ENCODE measurements at regions not wholly inside any gene's neighbourhood (a gene's known extent, or its start where the extent isn't known, plus 50 kb on each side); places are given as distances from the start of the nearest gene placed in this dataset.

- no peak for DNase-seq
Measured at GRCh38 chr6:40340957-40341356, 246.2 kb downstream of the LRFN2 start.

GRCh38 chr6:40340196-40340595 is 247.0 kb downstream of the LRFN2 start:
- DNase-seq: no peak

- no peak for DNase-seq
Measured at GRCh38 chr6:40338306-40338705, 248.9 kb downstream of the LRFN2 start.

- DNase-seq: no peak
Measured at GRCh38 chr6:40336940-40337760, 250.0 kb downstream of the LRFN2 start.

- DNase-seq: no peak
Measured at GRCh38 chr6:40336296-40336695, 250.9 kb downstream of the LRFN2 start.

GRCh38 chr6:40334496-40335270 is 252.5 kb downstream of the LRFN2 start:
- DNase-seq: no peak

- no peak for DNase-seq
Measured at GRCh38 chr6:40331545-40331944, 255.6 kb downstream of the LRFN2 start.

GRCh38 chr6:40330301-40330721 is 256.9 kb downstream of the LRFN2 start:
- DNase-seq: no peak

GRCh38 chr6:40328986-40329545 is 258.1 kb downstream of the LRFN2 start:
- DNase-seq: no peak

GRCh38 chr6:40328386-40328985 is 258.7 kb downstream of the LRFN2 start:
- DNase-seq: no peak

- no peak for DNase-seq
Measured at GRCh38 chr6:40326714-40327421, 260.3 kb downstream of the LRFN2 start.

GRCh38 chr6:40325791-40326190 is 261.4 kb downstream of the LRFN2 start:
- DNase-seq: no peak

GRCh38 chr6:40325041-40325440 is 262.1 kb downstream of the LRFN2 start:
- DNase-seq: no peak

GRCh38 chr6:40323881-40324634 is 263.1 kb downstream of the LRFN2 start:
- DNase-seq: no peak

GRCh38 chr6:40322336-40322735 is 264.8 kb downstream of the LRFN2 start:
- no peak for DNase-seq

GRCh38 chr6:40321616-40322015 is 265.5 kb downstream of the LRFN2 start:
- no peak for DNase-seq

- no peak for DNase-seq
Measured at GRCh38 chr6:40320947-40321346, 266.2 kb downstream of the LRFN2 start.

GRCh38 chr6:40320441-40320840 is 266.7 kb downstream of the LRFN2 start:
- no peak for DNase-seq

- no peak for DNase-seq
Measured at GRCh38 chr6:40319124-40319523, 268.0 kb downstream of the LRFN2 start.

GRCh38 chr6:40315060-40315459 is 272.1 kb downstream of the LRFN2 start:
- DNase-seq: no peak

GRCh38 chr6:40313582-40313981 is 273.6 kb downstream of the LRFN2 start:
- no peak for DNase-seq

All from effector CD4-positive, alpha-beta T cell (primary cell).